OCI-LY7 (cell line): ENCODE measurements at regions not wholly inside any gene's neighbourhood (a gene's known extent, or its start where the extent isn't known, plus 50 kb on each side); places are given as distances from the start of the nearest gene placed in this dataset.
"Not testable (repeated sequence)": the region's sequence is repeated elsewhere in the genome, so short reads cannot be mapped to it uniquely, and the experiment has no call there.

Experiments
- EZH2phosphoT487 ChIP-seq: fragments of 200-600 bp; sonication (generic); IDR thresholded peaks from 2 replicates; pipeline ENCODE4 v1.6.1; 2018; ENCODE audit warnings: low read depth, borderline replicate concordance, mild to moderate bottlenecking, mixed run types, antibody characterized with exemption, low read length, moderate library complexity, mixed read lengths
- TF ChIP-seq, protein P1 (sequence below): fragments of 200-600 bp; sonication (generic); conservative IDR thresholded peaks from 2 replicates; pipeline ENCODE4 v1.5.1; 2014; ENCODE audit warnings: mild to moderate bottlenecking, antibody characterized with exemption, low read length, moderate library complexity, mixed read lengths

- TF ChIP-seq, protein P1, sequence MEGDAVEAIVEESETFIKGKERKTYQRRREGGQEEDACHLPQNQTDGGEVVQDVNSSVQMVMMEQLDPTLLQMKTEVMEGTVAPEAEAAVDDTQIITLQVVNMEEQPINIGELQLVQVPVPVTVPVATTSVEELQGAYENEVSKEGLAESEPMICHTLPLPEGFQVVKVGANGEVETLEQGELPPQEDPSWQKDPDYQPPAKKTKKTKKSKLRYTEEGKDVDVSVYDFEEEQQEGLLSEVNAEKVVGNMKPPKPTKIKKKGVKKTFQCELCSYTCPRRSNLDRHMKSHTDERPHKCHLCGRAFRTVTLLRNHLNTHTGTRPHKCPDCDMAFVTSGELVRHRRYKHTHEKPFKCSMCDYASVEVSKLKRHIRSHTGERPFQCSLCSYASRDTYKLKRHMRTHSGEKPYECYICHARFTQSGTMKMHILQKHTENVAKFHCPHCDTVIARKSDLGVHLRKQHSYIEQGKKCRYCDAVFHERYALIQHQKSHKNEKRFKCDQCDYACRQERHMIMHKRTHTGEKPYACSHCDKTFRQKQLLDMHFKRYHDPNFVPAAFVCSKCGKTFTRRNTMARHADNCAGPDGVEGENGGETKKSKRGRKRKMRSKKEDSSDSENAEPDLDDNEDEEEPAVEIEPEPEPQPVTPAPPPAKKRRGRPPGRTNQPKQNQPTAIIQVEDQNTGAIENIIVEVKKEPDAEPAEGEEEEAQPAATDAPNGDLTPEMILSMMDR: not testable (repeated sequence)
- TF ChIP-seq EZH2phosphoT487: not testable (repeated sequence)
Observed at GRCh38 chr6:60799146-60799545, 1486.9 kb downstream of the KHDRBS2 start.
